LNCaP clone FGC (cell line): ENCODE measurements at regions not wholly inside any gene's neighbourhood (a gene's known extent, or its start where the extent isn't known, plus 50 kb on each side); places are given as distances from the start of the nearest gene placed in this dataset.
A peak's percentile ranks its signal among the peaks of the same experiment; 100 is the strongest.

Experiments used
- DNase-seq: peaks from one replicate; pipeline ENCODE4 v3.0.0-alpha.2; 2011; ENCODE audit warnings: low read depth
- H3K4me3 ChIP-seq: 2 replicates; pipeline ENCODE4 v1.5.1; 2011; ENCODE audit warnings: mild to moderate bottlenecking, low read depth, low read length, control low read depth
- CTCF ChIP-seq: IDR thresholded peaks from 2 replicates; pipeline ENCODE4 v1.5.1; 2012; ENCODE audit warnings: mild to moderate bottlenecking; ENCODE audit not compliant: control insufficient read depth, insufficient read depth; ENCODE audit errors: extremely low read depth

GRCh38 chr6:145283856-145284255 is 451.5 kb downstream of the EPM2A start:
- TF ChIP-seq CTCF, result no peak
- H3K4me3 ChIP-seq, result no peak overlapping the region
- no peak for DNase-seq

GRCh38 chr6:145286916-145287315 is 448.4 kb downstream of the EPM2A start:
- no peak overlapping the region for H3K4me3 ChIP-seq
- no peak for TF ChIP-seq CTCF
- no peak for DNase-seq

DNA sequence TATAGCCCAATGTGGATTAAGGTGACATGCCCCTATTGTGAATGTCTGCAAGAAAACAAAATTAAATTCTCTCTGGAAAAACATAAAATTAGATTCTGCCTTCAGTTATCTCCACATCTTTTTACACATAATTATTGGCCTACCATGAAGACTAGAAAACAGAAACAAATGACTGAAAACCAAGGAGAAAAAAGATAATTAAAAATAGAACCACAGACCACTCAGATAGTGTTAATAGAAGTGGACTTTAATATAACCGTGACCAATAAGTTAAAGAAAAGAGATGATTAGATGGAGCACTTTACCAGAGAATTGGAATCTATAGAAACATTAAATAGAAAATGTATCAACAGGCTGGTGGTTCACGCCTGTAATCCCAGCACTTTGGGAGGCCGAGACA is 445.7 kb downstream of the EPM2A start:
- H3K4me3 ChIP-seq, result no peak overlapping the region
- no peak for DNase-seq
- TF ChIP-seq CTCF, result no peak

- no peak for DNase-seq
- H3K4me3 ChIP-seq, result no peak overlapping the region
- no peak for TF ChIP-seq CTCF
These were observed 445.2 kb downstream of the EPM2A start for GRCh38 chr6:145290122-145290521.

DNA sequence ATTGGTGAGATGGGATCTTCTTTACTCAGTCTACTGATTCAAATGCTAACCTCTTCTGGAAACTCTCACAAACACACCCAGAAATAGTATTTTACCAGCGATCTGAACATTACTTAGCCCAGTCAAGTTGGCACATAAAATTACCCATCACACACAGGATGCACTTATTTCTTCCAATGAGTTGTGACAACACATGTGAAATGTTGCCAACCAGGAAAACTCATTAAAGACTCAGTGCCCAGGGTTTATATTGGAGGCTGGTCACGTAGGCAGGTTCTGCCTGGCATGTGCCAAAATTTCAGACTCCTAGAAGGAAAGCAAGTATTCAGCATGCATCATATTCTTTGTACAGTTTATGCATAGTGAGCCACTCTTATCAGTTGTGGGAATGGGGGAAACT is 443.3 kb downstream of the EPM2A start:
- DNase-seq, result peak; percentile 76
- H3K4me3 ChIP-seq, result no peak overlapping the region
- no peak for TF ChIP-seq CTCF

DNA sequence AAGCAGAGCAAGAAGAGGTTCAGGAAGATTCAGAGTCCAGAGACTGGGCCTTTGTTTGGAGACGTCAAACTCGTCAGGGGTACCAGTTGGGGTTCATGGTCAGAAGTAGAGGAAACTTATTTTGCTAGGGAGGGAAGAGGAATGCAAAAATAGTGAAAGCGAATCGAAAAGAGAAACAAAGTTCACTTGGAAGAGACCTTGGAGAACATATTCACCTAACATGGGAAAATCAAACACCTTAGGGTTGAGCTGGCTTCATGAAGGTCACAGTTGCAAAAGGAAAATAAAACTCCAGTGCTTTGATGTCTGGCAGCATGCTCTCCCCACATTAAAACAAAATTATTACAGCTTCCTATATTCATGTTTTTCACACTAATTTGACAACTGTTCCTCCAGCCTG is 440.4 kb downstream of the EPM2A start:
- no peak for TF ChIP-seq CTCF
- no peak overlapping the region for H3K4me3 ChIP-seq
- no peak for DNase-seq

- no peak for TF ChIP-seq CTCF
- H3K4me3 ChIP-seq, result no peak overlapping the region
- no peak for DNase-seq
These were observed 439.6 kb downstream of the EPM2A start for GRCh38 chr6:145295746-145296145.
